Upper lobe of left lung (tissue), 6 donors: ENCODE measurements at regions not wholly inside any gene's neighbourhood (a gene's known extent, or its start where the extent isn't known, plus 50 kb on each side); places are given as distances from the start of the nearest gene placed in this dataset.
"Not testable (repeated sequence)": the region's sequence is repeated elsewhere in the genome, so short reads cannot be mapped to it uniquely, and the experiment has no call there.

Experiments used
- ATAC-seq, 2 donors: fragments of 200-7000 bp; cut with Tn5 transposase; one replicate each; pipeline ENCODE4 v1.9.1; 2022; ENCODE audit warnings: mild to moderate bottlenecking in 2 of 2, moderate library complexity in 2 of 2; ENCODE audit not compliant: low FRiP score in 2 of 2
- DNase-seq, 2 donors: peaks; one replicate each; pipeline ENCODE4 v3.0.0-alpha.2; 2019 to 2020
- H3K27ac ChIP-seq, 4 donors: fragments of 200-600 bp; sonication (generic); one replicate each; pipeline ENCODE4 v1.5.1; 2016 to 2019
- H3K27me3 ChIP-seq, 4 donors: fragments of 200-600 bp; sonication (generic); one replicate each; pipeline ENCODE4 v1.5.1; 2017 to 2019
- H3K36me3 ChIP-seq, 4 donors: fragments of 200-600 bp; sonication (generic); one replicate each; pipeline ENCODE4 v1.5.1; 2016 to 2019
- H3K4me1 ChIP-seq, 4 donors: fragments of 200-600 bp; sonication (generic); one replicate each; pipeline ENCODE4 v1.5.1; 2018 to 2019
- H3K4me3 ChIP-seq, 4 donors: fragments of 200-600 bp; sonication (generic); one replicate each; pipeline ENCODE4 v1.5.1; 2017 to 2019; ENCODE audit warnings: mild to moderate bottlenecking in 2 of 4, moderate library complexity in 1 of 4
- H3K9me3 ChIP-seq, 4 donors: fragments of 200-600 bp; sonication (generic); one replicate each; pipeline ENCODE4 v1.5.1; 2018 to 2019
- WGBS, 2 donors: methylation state at CpG; one replicate each; pipeline ENCODE4 v1.1.5; 2017 to 2018; 5-methylcytosine and 5-hydroxymethylcytosine counted together
- small RNA-seq, 4 donors: library from RNA; depleted of rRNA; stranded (forward); fragments of <200 nt; gene quantifications; one replicate each; pipeline ENCODE3, GENCODE V24; 2016
- donor health status: DM: no; HTN: no; CAD: no; lungs with moderate emphysema.
- donor health status: DM: no; HTN: yes; CAD: no; lungs with severe emphysema.

- H3K36me3 ChIP-seq, H3K27me3 ChIP-seq, H3K4me1 ChIP-seq, H3K27ac ChIP-seq, H3K9me3 ChIP-seq, ATAC-seq: not testable (repeated sequence)
- peak overlapping the region in 2 of 4 donors; percentile 34 to 50 for H3K4me3 ChIP-seq
- WGBS, 2 donors, result 10% methylated on average over 2 of the region's 21 CpGs; no CpG with 5 or more reads in 1 of the 2 donors
- DNase-seq, result peak in 1 of 2 donors; percentile 34
Observed at GRCh38 chr2:91659189-91659916, 2967.9 kb downstream of the RPIA start.

DNA sequence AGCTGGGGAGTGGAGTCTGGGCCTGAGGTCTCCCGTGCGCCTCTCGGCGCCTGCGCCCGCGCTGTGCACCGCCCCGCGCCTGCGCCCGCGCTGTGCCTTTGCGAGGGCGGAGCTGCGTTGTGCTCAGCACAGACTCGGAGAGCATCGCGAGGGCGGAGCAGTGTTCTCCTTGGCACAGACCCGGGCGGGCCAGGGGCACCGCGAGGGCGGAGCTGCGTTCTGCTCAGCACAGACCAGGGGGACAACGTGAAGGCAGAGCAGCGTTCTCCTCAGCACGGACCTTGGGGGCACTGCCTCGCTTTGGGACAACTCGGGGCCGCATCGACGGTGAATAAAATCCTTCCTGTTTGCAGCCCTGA, 2968.4 kb downstream of the RPIA start:
- not testable (repeated sequence) for H3K4me1 ChIP-seq, H3K27me3 ChIP-seq, H3K27ac ChIP-seq, H3K9me3 ChIP-seq, H3K36me3 ChIP-seq
- peak overlapping the region in 2 of 4 donors; percentile 34 to 50 for H3K4me3 ChIP-seq
- 10% methylated on average over 2 of the region's 34 CpGs; no CpG with 5 or more reads in 1 of the 2 donors for WGBS, 2 donors
- DNase-seq (peak in 1 of 2 donors; percentile 54), ATAC-seq (peak; percentile 89 to 99)

- H3K9me3 ChIP-seq, result not testable (repeated sequence)
Observed at GRCh38 chr2:91667341-91667740, 2975.9 kb downstream of the RPIA start.

GRCh38 chr2:91685541-91685940, 2994.1 kb downstream of the RPIA start:
- H3K4me3 ChIP-seq, H3K27me3 ChIP-seq, H3K4me1 ChIP-seq, H3K27ac ChIP-seq, H3K9me3 ChIP-seq, H3K36me3 ChIP-seq, ATAC-seq: not testable (repeated sequence)
- no CpG with 5 or more reads among the region's 36 CpGs for WGBS, 2 donors
- peak in 1 of 2 donors; percentile 64 for DNase-seq

More at GRCh38 chr2:91667341-91667740, 2975.9 kb downstream of the RPIA start:
- not testable (repeated sequence) for H3K36me3 ChIP-seq, H3K4me1 ChIP-seq, H3K27ac ChIP-seq, H3K27me3 ChIP-seq, H3K4me3 ChIP-seq, DNase-seq, ATAC-seq
- 100% methylated on average over 1 of the region's 2 CpGs; no CpG with 5 or more reads in 1 of the 2 donors for WGBS, 2 donors

GRCh38 chr2:91686046-91686445, 2994.6 kb downstream of the RPIA start:
- not testable (repeated sequence) for H3K9me3 ChIP-seq, H3K27me3 ChIP-seq, H3K36me3 ChIP-seq, H3K4me1 ChIP-seq, H3K4me3 ChIP-seq, H3K27ac ChIP-seq, ATAC-seq
- WGBS, 2 donors, result no CpG with 5 or more reads among the region's 42 CpGs
- DNase-seq, result peak in 1 of 2 donors; percentile 67

Small RNA genes in the stretch of these regions (small RNA-seq; reads per million reads assigned to genes)
- gene AC233266.1 (0 reads per million in 4 donors), gene RNA5SP100 (0 reads per million in 4 donors)
